Activated T-helper 17 cell treated with anti-CD3 and anti-CD28 coated beads, Interleukin-2, amount 50 U/mL, for 72 hours (primary cell): ENCODE measurements at regions not wholly inside any gene's neighbourhood (a gene's known extent, or its start where the extent isn't known, plus 50 kb on each side); places are given as distances from the start of the nearest gene placed in this dataset.
"Not testable (repeated sequence)": the region's sequence is repeated elsewhere in the genome, so short reads cannot be mapped to it uniquely, and the experiment has no call there.

Experiments
- ATAC-seq: fragments of 150-1000 bp; cut with Tn5 transposase; replicated peaks from 2 replicates; pipeline ENCODE4 v1.10.0; 2021; ENCODE audit warnings: mild to moderate bottlenecking, moderate library complexity
- H3K27ac Mint-ChIP-seq: one replicate; pipeline ENCODE4 v1.8.0; 2022; ENCODE audit warnings: mixed read lengths
- H3K27me3 Mint-ChIP-seq: one replicate; pipeline ENCODE4 v1.8.0; 2022; ENCODE audit warnings: mixed read lengths
- H3K36me3 Mint-ChIP-seq: one replicate; pipeline ENCODE4 v1.8.0; 2022; ENCODE audit warnings: low read depth, mild to moderate bottlenecking, mixed read lengths
- H3K4me1 Mint-ChIP-seq: one replicate; pipeline ENCODE4 v1.8.0; 2022; ENCODE audit warnings: mixed read lengths
- H3K4me3 Mint-ChIP-seq: one replicate; pipeline ENCODE4 v1.8.0; 2022; ENCODE audit warnings: mild to moderate bottlenecking, mixed read lengths
- H3K9me3 Mint-ChIP-seq: one replicate; pipeline ENCODE4 v1.8.0; 2022; ENCODE audit warnings: mixed read lengths

- Mint-ChIP-seq H3K27me3 (no peaks in the 10 kb centered on the region), H3K9me3 (peaks cover 7% of the 10 kb centered on the region), H3K4me1 (no peaks in the 10 kb centered on the region), H3K27ac (no peak overlapping the region), H3K4me3 (no peak overlapping the region), H3K36me3 (no peaks in the 10 kb centered on the region)
- ATAC-seq, result no peak
These were observed 829.6 kb downstream of the KCNA4 start for GRCh38 chr11:29187215-29187614.

- peaks cover 15% of the 10 kb centered on the region for H3K9me3 Mint-ChIP-seq
- no peak overlapping the region for H3K4me3 Mint-ChIP-seq
- no peaks in the 10 kb centered on the region for H3K27me3 Mint-ChIP-seq
These were observed 831.6 kb downstream of the KCNA4 start for GRCh38 chr11:29184939-29185890.

GRCh38 chr11:29183301-29183700 lies 833.5 kb downstream of the KCNA4 start:
- no peaks in the 10 kb centered on the region for H3K4me1 Mint-ChIP-seq
- ATAC-seq, result no peak
- no peaks in the 10 kb centered on the region for H3K27me3 Mint-ChIP-seq
- H3K27ac Mint-ChIP-seq, result no peak overlapping the region
- H3K36me3 Mint-ChIP-seq, result no peaks in the 10 kb centered on the region
- H3K4me3 Mint-ChIP-seq, result no peak overlapping the region
- peaks cover 15% of the 10 kb centered on the region for H3K9me3 Mint-ChIP-seq

More at GRCh38 chr11:29184939-29185890, 831.6 kb downstream of the KCNA4 start:
- ATAC-seq, result no peak
- H3K36me3 Mint-ChIP-seq, result no peaks in the 10 kb centered on the region
- H3K4me1 Mint-ChIP-seq, result no peaks in the 10 kb centered on the region
- H3K27ac Mint-ChIP-seq, result no peak overlapping the region

GRCh38 chr11:29173660-29174062 lies 843.2 kb downstream of the KCNA4 start:
- Mint-ChIP-seq H3K4me3 (no peak overlapping the region), H3K27me3 (no peaks in the 10 kb centered on the region), H3K36me3 (no peaks in the 10 kb centered on the region), H3K9me3 (peaks cover 10% of the 10 kb centered on the region), H3K27ac (no peak overlapping the region), H3K4me1 (no peaks in the 10 kb centered on the region)
- no peak for ATAC-seq

- Mint-ChIP-seq H3K9me3 (peaks cover 5% of the 10 kb centered on the region), H3K36me3 (no peaks in the 10 kb centered on the region), H3K27ac (no peak overlapping the region), H3K4me1 (no peaks in the 10 kb centered on the region), H3K27me3 (no peaks in the 10 kb centered on the region), H3K4me3 (no peak overlapping the region)
- ATAC-seq, result no peak
These were observed 845.4 kb downstream of the KCNA4 start for GRCh38 chr11:29171360-29171950.

- Mint-ChIP-seq H3K4me3 (no peak overlapping the region), H3K36me3 (no peaks in the 10 kb centered on the region), H3K9me3 (peaks cover 4% of the 10 kb centered on the region), H3K4me1 (no peaks in the 10 kb centered on the region), H3K27me3 (no peaks in the 10 kb centered on the region), H3K27ac (no peak overlapping the region)
- no peak for ATAC-seq
These were observed 850.5 kb downstream of the KCNA4 start for GRCh38 chr11:29166306-29166705.

GRCh38 chr11:29163231-29163630 lies 853.6 kb downstream of the KCNA4 start:
- Mint-ChIP-seq H3K27me3 (no peaks in the 10 kb centered on the region), H3K4me1 (no peaks in the 10 kb centered on the region), H3K27ac (no peak overlapping the region), H3K4me3 (no peak overlapping the region), H3K36me3 (no peaks in the 10 kb centered on the region), H3K9me3 (peaks cover 4% of the 10 kb centered on the region)
- no peak for ATAC-seq

- peaks cover 4% of the 10 kb centered on the region for H3K9me3 Mint-ChIP-seq
- no peaks in the 10 kb centered on the region for H3K36me3 Mint-ChIP-seq
- H3K27ac Mint-ChIP-seq, result no peak overlapping the region
- H3K27me3 Mint-ChIP-seq, result no peaks in the 10 kb centered on the region
- no peak for ATAC-seq
- H3K4me3 Mint-ChIP-seq, result no peak overlapping the region
- no peaks in the 10 kb centered on the region for H3K4me1 Mint-ChIP-seq
These were observed 854.3 kb downstream of the KCNA4 start for GRCh38 chr11:29162491-29162890.

GRCh38 chr11:29161191-29161590 lies 855.6 kb downstream of the KCNA4 start:
- H3K27ac Mint-ChIP-seq, result no peak overlapping the region
- H3K4me3 Mint-ChIP-seq, result no peak overlapping the region
- ATAC-seq, result no peak
- no peaks in the 10 kb centered on the region for H3K4me1 Mint-ChIP-seq
- H3K36me3 Mint-ChIP-seq, result no peaks in the 10 kb centered on the region
- no peaks in the 10 kb centered on the region for H3K27me3 Mint-ChIP-seq
- peaks cover 4% of the 10 kb centered on the region for H3K9me3 Mint-ChIP-seq

GRCh38 chr11:29159552-29160465 lies 857.0 kb downstream of the KCNA4 start:
- H3K9me3 Mint-ChIP-seq, result peaks cover 4% of the 10 kb centered on the region
- no peaks in the 10 kb centered on the region for H3K36me3 Mint-ChIP-seq
- no peaks in the 10 kb centered on the region for H3K4me1 Mint-ChIP-seq
- no peak overlapping the region for H3K4me3 Mint-ChIP-seq
- no peaks in the 10 kb centered on the region for H3K27me3 Mint-ChIP-seq
- H3K27ac Mint-ChIP-seq, result no peak overlapping the region
- no peak for ATAC-seq

- H3K4me3 Mint-ChIP-seq, result no peak overlapping the region
- no peak overlapping the region for H3K27ac Mint-ChIP-seq
- H3K36me3 Mint-ChIP-seq, result no peaks in the 10 kb centered on the region
- no peaks in the 10 kb centered on the region for H3K27me3 Mint-ChIP-seq
- no peaks in the 10 kb centered on the region for H3K4me1 Mint-ChIP-seq
- peaks cover 4% of the 10 kb centered on the region for H3K9me3 Mint-ChIP-seq
- ATAC-seq, result no peak
These were observed 863.8 kb downstream of the KCNA4 start for GRCh38 chr11:29153078-29153477.

GRCh38 chr11:29142573-29142972 lies 874.3 kb downstream of the KCNA4 start:
- not testable (repeated sequence) for H3K27ac Mint-ChIP-seq, ATAC-seq, H3K27me3 Mint-ChIP-seq, H3K36me3 Mint-ChIP-seq, H3K4me1 Mint-ChIP-seq, H3K4me3 Mint-ChIP-seq
- peaks cover 14% of the 10 kb centered on the region for H3K9me3 Mint-ChIP-seq

GRCh38 chr11:29135504-29135903 lies 881.3 kb downstream of the KCNA4 start:
- H3K27me3 Mint-ChIP-seq, result no peaks in the 10 kb centered on the region
- no peak overlapping the region for H3K4me3 Mint-ChIP-seq
- peaks cover 15% of the 10 kb centered on the region for H3K9me3 Mint-ChIP-seq
- no peak for ATAC-seq
- no peak overlapping the region for H3K27ac Mint-ChIP-seq
- no peaks in the 10 kb centered on the region for H3K36me3 Mint-ChIP-seq
- H3K4me1 Mint-ChIP-seq, result no peaks in the 10 kb centered on the region

GRCh38 chr11:29131055-29131454 lies 885.8 kb downstream of the KCNA4 start:
- no peak overlapping the region for H3K4me3 Mint-ChIP-seq
- no peaks in the 10 kb centered on the region for H3K27me3 Mint-ChIP-seq
- no peaks in the 10 kb centered on the region for H3K36me3 Mint-ChIP-seq
- H3K27ac Mint-ChIP-seq, result no peak overlapping the region
- peaks cover 20% of the 10 kb centered on the region for H3K9me3 Mint-ChIP-seq
- no peak for ATAC-seq
- no peaks in the 10 kb centered on the region for H3K4me1 Mint-ChIP-seq
